ENCODE measurements at regions not wholly inside any gene's neighbourhood (a gene's known extent, or its start where the extent isn't known, plus 50 kb on each side); places are given as distances from the start of the nearest gene placed in this dataset.

GRCh38 chrY:8358161-8358560 lies 979.1 kb upstream of the TSPY4 start:
- TF ChIP-seq CTCF (conservative IDR thresholded peaks at IDR 0.05; ENCODE audit: low read depth in 2 of 2), result no peak
- TF ChIP-seq REST (IDR thresholded peaks at IDR 0.05; ENCODE audit: unreplicated experiment), result no peak
- no peak for TF ChIP-seq CREB1 (CRISPR knock-in tag; IDR thresholded peaks at IDR 0.05; ENCODE audit: low read depth)
- no peak for TF ChIP-seq EZH2 (IDR thresholded peaks at IDR 0.05; ENCODE audit: low read depth, unreplicated experiment)
- TF ChIP-seq POLR2AphosphoS5 (IDR thresholded peaks at IDR 0.05; ENCODE audit: low read depth), result no peak
